Activated CD8-positive, alpha-beta T cell treated with anti-CD3 and anti-CD28 coated beads, Interleukin-2, amount 10 ng/mL, durations not matched to agents 7 days and 5 days (primary cell): ENCODE measurements at regions not wholly inside any gene's neighbourhood (a gene's known extent, or its start where the extent isn't known, plus 50 kb on each side); places are given as distances from the start of the nearest gene placed in this dataset.

Experiments
- ATAC-seq: fragments of 150-1000 bp; cut with Tn5 transposase; one replicate; pipeline ENCODE4 v1.10.0; 2021; ENCODE audit warnings: moderate library complexity
- CTCF ChIA-PET: fragments of 350-600 bp; sonication (Branson Sonifier 250); formaldehyde crosslinking; loops from one replicate; lab custom pipeline; 2021; ENCODE audit warnings: antibody characterized with exemption; lab: Charles Lee
- POLR2A ChIA-PET: fragments of 350-600 bp; sonication (Branson Sonifier 250); formaldehyde crosslinking; loops from one replicate; lab custom pipeline; 2021; ENCODE audit warnings: antibody characterized with exemption; lab: Charles Lee
- DNase-seq: peaks from one replicate; pipeline ENCODE4 v3.0.0-alpha.2; 2020
- H3K27ac Mint-ChIP-seq: one replicate; pipeline ENCODE4 v1.8.0; 2021; ENCODE audit warnings: mild to moderate bottlenecking, mixed read lengths
- H3K27me3 Mint-ChIP-seq: one replicate; pipeline ENCODE4 v1.8.0; 2021; ENCODE audit warnings: low read depth, mixed read lengths
- H3K36me3 Mint-ChIP-seq: one replicate; pipeline ENCODE4 v1.8.0; 2021; ENCODE audit warnings: low read depth, mixed read lengths
- H3K4me1 Mint-ChIP-seq: one replicate; pipeline ENCODE4 v1.8.0; 2021; ENCODE audit warnings: low read depth, mixed read lengths
- H3K4me3 Mint-ChIP-seq: one replicate; pipeline ENCODE4 v1.8.0; 2021; ENCODE audit warnings: mild to moderate bottlenecking, mixed read lengths
- H3K9me3 Mint-ChIP-seq: one replicate; pipeline ENCODE4 v1.8.0; 2022; ENCODE audit warnings: mixed read lengths; ENCODE audit not compliant: insufficient read depth

DNA sequence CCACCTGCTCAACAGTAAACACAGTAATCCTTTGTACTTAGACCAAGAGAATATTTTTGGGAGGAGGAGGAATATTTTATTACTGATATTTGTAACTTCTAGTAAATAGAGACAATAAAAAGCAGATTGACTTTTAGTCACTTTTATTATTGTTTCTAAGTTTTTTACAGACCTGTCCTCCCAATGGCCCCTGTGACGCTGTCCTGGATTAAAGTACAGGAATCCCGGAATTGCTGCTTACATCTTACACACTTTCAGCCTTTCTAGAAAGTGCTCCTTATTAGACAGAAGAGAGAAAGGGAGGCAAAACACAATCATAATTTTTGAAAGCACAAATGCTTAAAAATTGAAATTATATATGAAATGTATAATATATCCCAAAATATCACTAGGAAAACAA is 86.4 kb upstream of the PRKG1 start:
- ATAC-seq (no peak), DNase-seq (no peak)
- ChIA-PET CTCF (no interaction called here), POLR2A (no interaction called here)
- Mint-ChIP-seq H3K4me1 (no peaks in the 10 kb centered on the region), H3K27ac (no peak overlapping the region), H3K4me3 (no peak overlapping the region), H3K27me3 (peaks cover 39% of the 10 kb centered on the region), H3K9me3 (no peaks in the 10 kb centered on the region), H3K36me3 (no peaks in the 10 kb centered on the region)

GRCh38 chr10:50988792-50989191 is 85.5 kb upstream of the PRKG1 start:
- no peaks in the 10 kb centered on the region for H3K36me3 Mint-ChIP-seq
- H3K27me3 Mint-ChIP-seq, result peaks cover 48% of the 10 kb centered on the region
- no peak for DNase-seq
- H3K27ac Mint-ChIP-seq, result no peak overlapping the region
- ChIA-PET CTCF (no interaction called here), POLR2A (no interaction called here)
- H3K9me3 Mint-ChIP-seq, result no peaks in the 10 kb centered on the region
- no peak overlapping the region for H3K4me3 Mint-ChIP-seq
- ATAC-seq, result no peak
- no peaks in the 10 kb centered on the region for H3K4me1 Mint-ChIP-seq

DNA sequence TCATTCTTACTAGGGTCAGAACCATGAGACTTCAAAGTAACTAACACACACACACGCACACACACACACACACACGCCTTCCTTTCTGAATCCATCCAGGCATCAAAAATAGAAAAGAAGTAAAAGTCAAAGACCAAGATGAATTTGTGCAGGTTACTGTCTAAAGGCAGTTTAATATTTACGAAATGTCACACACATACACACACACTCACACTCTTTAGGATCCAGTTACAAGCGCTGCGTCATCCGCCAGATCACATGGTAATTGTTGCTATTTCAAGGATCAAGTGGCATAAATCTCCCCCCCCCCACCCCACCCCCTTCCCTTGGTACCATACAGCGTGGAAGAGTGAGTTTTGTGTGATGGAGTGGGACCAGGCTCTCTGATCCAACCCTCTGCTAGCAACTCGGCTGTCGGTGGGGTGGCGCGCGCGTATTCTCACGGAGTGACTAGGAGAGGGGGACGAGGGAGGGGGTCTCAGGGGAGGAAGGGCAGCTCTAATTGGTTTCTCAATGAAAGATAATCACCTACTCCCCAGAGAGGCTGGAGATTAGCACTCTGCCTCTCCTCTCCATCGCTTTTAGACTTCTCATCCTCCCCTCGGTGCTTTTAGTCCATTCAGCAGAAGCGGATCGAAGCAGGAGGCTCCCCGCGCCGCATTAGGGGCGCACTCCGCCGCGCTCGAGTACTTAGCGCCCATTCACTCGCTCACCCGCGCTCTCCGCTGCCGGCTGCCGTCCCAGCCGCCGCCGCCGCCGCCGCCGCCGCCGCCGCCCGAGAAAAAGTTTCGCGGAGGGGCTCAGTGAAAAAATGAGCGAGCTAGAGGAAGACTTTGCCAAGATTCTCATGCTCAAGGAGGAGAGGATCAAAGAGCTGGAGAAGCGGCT is 83.5 kb upstream of the PRKG1 start:
- Mint-ChIP-seq H3K27ac (no peak overlapping the region), H3K4me1 (no peaks in the 10 kb centered on the region), H3K27me3 (peaks cover 49% of the 10 kb centered on the region), H3K9me3 (no peaks in the 10 kb centered on the region), H3K36me3 (no peaks in the 10 kb centered on the region), H3K4me3 (peak overlapping the region; percentile 31)
- ATAC-seq, result no peak
- POLR2A ChIA-PET, result no interaction called here
- DNase-seq, result no peak
- CTCF ChIA-PET, result no interaction called here

DNA sequence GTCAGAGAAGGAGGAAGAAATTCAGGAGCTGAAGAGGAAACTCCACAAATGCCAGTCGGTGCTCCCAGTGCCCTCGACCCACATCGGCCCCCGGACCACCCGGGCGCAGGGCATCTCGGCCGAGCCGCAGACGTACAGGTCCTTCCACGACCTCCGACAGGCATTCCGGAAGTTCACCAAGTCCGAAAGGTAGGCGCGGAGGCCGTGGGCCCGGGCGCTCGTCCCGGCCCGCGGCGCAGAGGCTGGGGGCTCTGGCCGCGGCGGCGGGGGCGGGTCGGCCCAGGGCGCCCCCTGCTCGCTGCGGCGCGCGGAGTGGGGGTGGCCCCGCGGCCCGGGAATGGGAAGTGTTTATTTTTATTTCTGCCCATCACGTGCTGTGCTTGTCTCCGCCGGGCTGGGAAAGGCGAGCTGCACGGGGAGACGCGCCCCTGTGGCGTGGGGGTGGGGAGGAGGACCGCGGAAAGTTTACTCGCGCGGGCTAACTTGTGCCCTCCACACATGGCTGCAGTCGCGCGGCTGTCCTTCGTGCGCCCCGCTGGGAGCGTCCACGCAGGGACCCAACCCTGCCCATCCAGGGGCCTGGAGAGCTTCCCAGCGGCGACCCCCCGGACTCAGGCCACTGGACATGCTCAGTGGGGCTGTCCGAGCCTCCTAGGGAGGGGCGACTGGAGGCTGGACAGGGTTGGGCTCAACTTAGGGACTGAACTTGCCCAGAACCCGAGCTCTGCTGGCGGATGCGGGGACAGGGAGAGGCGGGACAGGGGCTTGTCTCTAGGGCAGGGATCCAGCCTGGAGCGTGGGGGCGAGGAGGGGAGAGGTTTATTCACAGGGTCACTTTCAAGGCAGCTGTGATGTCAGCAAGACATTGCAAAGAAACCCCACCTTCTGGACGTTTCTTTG is 82.6 kb upstream of the PRKG1 start:
- Mint-ChIP-seq H3K4me1 (no peaks in the 10 kb centered on the region), H3K9me3 (no peaks in the 10 kb centered on the region), H3K27me3 (peaks cover 52% of the 10 kb centered on the region), H3K36me3 (no peaks in the 10 kb centered on the region), H3K27ac (no peak overlapping the region), H3K4me3 (peak overlapping the region; percentile 31)
- no peak for ATAC-seq
- ChIA-PET POLR2A (no interaction called here), CTCF (no interaction called here)
- no peak for DNase-seq

DNA sequence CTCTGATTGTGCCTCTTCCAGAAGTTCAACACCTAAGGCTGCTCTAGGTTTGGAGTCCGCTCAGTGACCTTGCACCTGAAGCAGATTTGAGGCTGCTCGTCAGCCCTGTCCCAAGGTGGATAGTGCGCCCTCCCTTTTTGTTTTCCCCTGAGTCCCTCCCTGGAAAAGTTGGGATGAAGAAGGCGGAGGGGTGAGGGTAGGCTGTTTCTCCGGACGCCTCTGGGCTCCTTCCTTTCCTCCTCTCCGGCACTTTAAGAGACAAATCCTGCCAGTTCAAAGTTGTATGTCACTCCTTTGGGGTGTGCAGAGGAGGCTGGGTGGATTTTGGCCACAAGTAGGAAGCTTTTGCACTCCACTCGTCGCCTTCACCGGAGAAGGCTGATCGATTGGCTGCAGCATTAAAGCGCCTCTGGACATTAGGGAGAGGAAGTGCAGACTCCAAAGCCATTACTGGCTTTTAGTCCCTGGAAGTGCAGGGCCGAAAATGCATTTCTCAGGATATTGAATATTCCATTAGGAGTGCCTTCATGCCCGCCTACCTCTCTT is 81.9 kb upstream of the PRKG1 start:
- ATAC-seq (no peak), DNase-seq (no peak)
- POLR2A ChIA-PET, result no interaction called here
- CTCF ChIA-PET, result no interaction called here
- no peak overlapping the region for H3K27ac Mint-ChIP-seq
- H3K27me3 Mint-ChIP-seq, result peaks cover 54% of the 10 kb centered on the region
- H3K9me3 Mint-ChIP-seq, result no peaks in the 10 kb centered on the region
- no peaks in the 10 kb centered on the region for H3K4me1 Mint-ChIP-seq
- no peaks in the 10 kb centered on the region for H3K36me3 Mint-ChIP-seq
- H3K4me3 Mint-ChIP-seq, result no peak overlapping the region

- ChIA-PET POLR2A (no interaction called here), CTCF (no interaction called here)
- no peaks in the 10 kb centered on the region for H3K4me1 Mint-ChIP-seq
- H3K4me3 Mint-ChIP-seq, result no peak overlapping the region
- H3K27ac Mint-ChIP-seq, result no peak overlapping the region
- ATAC-seq, result no peak
- H3K9me3 Mint-ChIP-seq, result no peaks in the 10 kb centered on the region
- DNase-seq, result no peak
- no peaks in the 10 kb centered on the region for H3K36me3 Mint-ChIP-seq
- peaks cover 52% of the 10 kb centered on the region for H3K27me3 Mint-ChIP-seq
These were observed 81.1 kb upstream of the PRKG1 start for GRCh38 chr10:50992972-50993766.

DNA sequence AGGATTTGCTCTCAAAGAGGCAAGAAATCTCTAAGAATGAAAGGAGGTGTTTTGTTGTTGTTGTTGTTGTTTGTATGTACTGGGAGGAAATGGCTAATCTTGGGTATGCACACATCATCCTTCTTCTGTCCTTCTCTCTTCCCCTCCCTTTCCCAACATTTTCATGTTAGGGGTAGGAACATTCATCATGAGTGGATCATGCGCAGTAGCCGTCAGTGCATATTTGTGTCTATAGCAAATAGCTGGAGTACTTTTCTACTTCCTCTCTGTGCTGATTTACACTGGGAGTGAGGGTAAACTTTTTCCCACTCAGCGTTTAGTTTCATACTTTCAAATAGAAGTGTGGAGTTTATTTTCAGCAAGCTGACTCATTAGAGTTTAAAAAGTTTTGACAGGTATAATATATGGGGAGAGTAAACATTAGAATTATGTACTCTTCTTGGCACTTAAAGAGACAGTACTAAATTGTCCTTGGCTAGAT is 80.5 kb upstream of the PRKG1 start:
- H3K27me3 Mint-ChIP-seq, result peaks cover 51% of the 10 kb centered on the region
- H3K4me3 Mint-ChIP-seq, result no peak overlapping the region
- no peak for DNase-seq
- ChIA-PET POLR2A (no interaction called here), CTCF (no interaction called here)
- H3K4me1 Mint-ChIP-seq, result no peaks in the 10 kb centered on the region
- no peaks in the 10 kb centered on the region for H3K36me3 Mint-ChIP-seq
- ATAC-seq, result no peak
- no peaks in the 10 kb centered on the region for H3K9me3 Mint-ChIP-seq
- no peak overlapping the region for H3K27ac Mint-ChIP-seq

DNA sequence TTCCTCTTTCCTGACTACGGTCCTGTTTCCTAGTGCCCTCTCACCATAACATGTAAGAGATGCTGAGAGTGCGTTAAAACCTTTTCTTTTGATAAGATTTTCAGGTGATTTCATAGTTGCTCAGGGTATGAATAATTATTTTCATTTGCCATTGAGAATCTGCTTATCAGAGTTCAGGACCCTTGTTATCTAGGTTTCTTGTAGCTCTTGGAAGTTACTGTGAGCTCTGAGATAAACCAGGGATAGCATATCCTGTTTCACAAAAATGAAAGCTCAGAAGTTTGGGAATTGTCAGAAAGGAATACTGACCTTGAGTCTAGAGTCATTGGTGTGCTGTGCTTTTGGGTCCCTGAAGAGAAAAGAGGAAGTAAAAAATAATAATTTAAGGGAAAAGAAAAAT is 76.8 kb upstream of the PRKG1 start:
- ATAC-seq, result no peak
- Mint-ChIP-seq H3K27ac (no peak overlapping the region), H3K4me1 (no peaks in the 10 kb centered on the region), H3K27me3 (peaks cover 22% of the 10 kb centered on the region), H3K9me3 (no peaks in the 10 kb centered on the region), H3K4me3 (no peak overlapping the region), H3K36me3 (no peaks in the 10 kb centered on the region)
- no peak for DNase-seq
- CTCF ChIA-PET, result no interaction called here
- POLR2A ChIA-PET, result no interaction called here

- ATAC-seq, result no peak
These were observed 75.1 kb upstream of the PRKG1 start for GRCh38 chr10:50999163-50999562.

GRCh38 chr10:51000164-51000563 is 74.1 kb upstream of the PRKG1 start:
- ATAC-seq, result no peak
- DNase-seq, result no peak
- ChIA-PET CTCF (no interaction called here), POLR2A (no interaction called here)
- H3K36me3 Mint-ChIP-seq, result no peaks in the 10 kb centered on the region
- no peaks in the 10 kb centered on the region for H3K9me3 Mint-ChIP-seq
- no peaks in the 10 kb centered on the region for H3K4me1 Mint-ChIP-seq
- H3K27ac Mint-ChIP-seq, result no peak overlapping the region
- no peak overlapping the region for H3K4me3 Mint-ChIP-seq
- H3K27me3 Mint-ChIP-seq, result peaks cover 5% of the 10 kb centered on the region

More at GRCh38 chr10:50999163-50999562, 75.1 kb upstream of the PRKG1 start:
- no peaks in the 10 kb centered on the region for H3K4me1 Mint-ChIP-seq
- no peak overlapping the region for H3K4me3 Mint-ChIP-seq
- no peaks in the 10 kb centered on the region for H3K36me3 Mint-ChIP-seq
- H3K9me3 Mint-ChIP-seq, result no peaks in the 10 kb centered on the region
- H3K27me3 Mint-ChIP-seq, result peaks cover 7% of the 10 kb centered on the region
- POLR2A ChIA-PET, result no interaction called here
- CTCF ChIA-PET, result no interaction called here
- no peak overlapping the region for H3K27ac Mint-ChIP-seq
- DNase-seq, result no peak

- H3K4me1 Mint-ChIP-seq, result no peaks in the 10 kb centered on the region
- ChIA-PET POLR2A (no interaction called here), CTCF (no interaction called here)
- DNase-seq (no peak), ATAC-seq (no peak)
- peaks cover 5% of the 10 kb centered on the region for H3K27me3 Mint-ChIP-seq
- H3K27ac Mint-ChIP-seq, result no peak overlapping the region
- H3K36me3 Mint-ChIP-seq, result no peaks in the 10 kb centered on the region
- H3K4me3 Mint-ChIP-seq, result no peak overlapping the region
- no peaks in the 10 kb centered on the region for H3K9me3 Mint-ChIP-seq
These were observed 73.3 kb upstream of the PRKG1 start for GRCh38 chr10:51000976-51001375.
